Loucy (cell line): ENCODE measurements at regions not wholly inside any gene's neighbourhood (a gene's known extent, or its start where the extent isn't known, plus 50 kb on each side); places are given as distances from the start of the nearest gene placed in this dataset.
"Not testable (repeated sequence)": the region's sequence is repeated elsewhere in the genome, so short reads cannot be mapped to it uniquely, and the experiment has no call there.

Source experiments
- H2AFZ ChIP-seq: fragments of 200-600 bp; sonication (generic); 2 replicates; pipeline ENCODE4 v1.6.0; 2016; ENCODE audit warnings: antibody characterized with exemption, mild to moderate bottlenecking, low read length, moderate library complexity
- H3F3A ChIP-seq: fragments of 200-600 bp; 2 replicates; pipeline ENCODE4 v1.6.0; 2016; ENCODE audit warnings: antibody characterized with exemption, low read depth, mild to moderate bottlenecking
- H3K27me3 ChIP-seq: fragments of 200-600 bp; sonication (generic); 2 replicates; pipeline ENCODE4 v1.6.1; 2014; ENCODE audit warnings: low read length, mild to moderate bottlenecking; ENCODE audit not compliant: insufficient read depth, poor library complexity, severe bottlenecking
- H3K36me3 ChIP-seq: fragments of 200-600 bp; sonication (generic); 2 replicates; pipeline ENCODE4 v1.6.1; 2016; ENCODE audit warnings: low read length; ENCODE audit not compliant: insufficient read depth
- H3K4me1 ChIP-seq: fragments of 200-600 bp; sonication (generic); 2 replicates; pipeline ENCODE4 v1.5.1; 2014; ENCODE audit warnings: low read length, mild to moderate bottlenecking; ENCODE audit not compliant: insufficient read depth, poor library complexity, severe bottlenecking
- H3K4me2 ChIP-seq: fragments of 200-600 bp; sonication (generic); 2 replicates; pipeline ENCODE4 v1.6.0; 2014; ENCODE audit warnings: antibody characterized with exemption, low read length, low read depth, mild to moderate bottlenecking; ENCODE audit not compliant: poor library complexity, severe bottlenecking
- H3K4me3 ChIP-seq: fragments of 200-600 bp; sonication (generic); 2 replicates; pipeline ENCODE4 v1.5.1; 2014; ENCODE audit warnings: low read length, mild to moderate bottlenecking, mixed read lengths; ENCODE audit not compliant: poor library complexity, severe bottlenecking
- H3K79me2 ChIP-seq: fragments of 200-600 bp; sonication (generic); 2 replicates; pipeline ENCODE4 v1.6.1; 2014; ENCODE audit warnings: low read length; ENCODE audit not compliant: insufficient read depth
- H3K9ac ChIP-seq: fragments of 200-600 bp; sonication (generic); 2 replicates; pipeline ENCODE4 v1.6.0; 2014; ENCODE audit warnings: mild to moderate bottlenecking, low read depth, low read length, moderate library complexity; ENCODE audit not compliant: poor library complexity, severe bottlenecking
- H3K9me2 ChIP-seq: fragments of 200-600 bp; sonication (generic); replicated peaks from 2 replicates; pipeline ENCODE4 v1.6.1; 2016; ENCODE audit warnings: low read depth, low read length, mixed read lengths
- H3K9me3 ChIP-seq: fragments of 200-600 bp; sonication (generic); 2 replicates; pipeline ENCODE4 v1.6.1; 2014; ENCODE audit warnings: mild to moderate bottlenecking, antibody characterized with exemption, low read length, low read depth; ENCODE audit not compliant: insufficient read depth
- H4K20me1 ChIP-seq: fragments of 200-600 bp; sonication (generic); 2 replicates; pipeline ENCODE4 v1.6.0; 2014; ENCODE audit warnings: antibody characterized with exemption, low read length, mild to moderate bottlenecking; ENCODE audit not compliant: insufficient read depth, poor library complexity, severe bottlenecking
- EZH2phosphoT487 ChIP-seq: fragments of 200-600 bp; IDR thresholded peaks from 2 replicates; pipeline ENCODE4 v1.6.1; 2018; ENCODE audit warnings: antibody characterized with exemption, mild to moderate bottlenecking, moderate library complexity, borderline replicate concordance
- TF ChIP-seq, protein P1 (sequence below): fragments of 200-600 bp; sonication (generic); conservative IDR thresholded peaks from 2 replicates; pipeline ENCODE4 v1.5.1; 2014; ENCODE audit warnings: mild to moderate bottlenecking, antibody characterized with exemption, low read length

DNA sequence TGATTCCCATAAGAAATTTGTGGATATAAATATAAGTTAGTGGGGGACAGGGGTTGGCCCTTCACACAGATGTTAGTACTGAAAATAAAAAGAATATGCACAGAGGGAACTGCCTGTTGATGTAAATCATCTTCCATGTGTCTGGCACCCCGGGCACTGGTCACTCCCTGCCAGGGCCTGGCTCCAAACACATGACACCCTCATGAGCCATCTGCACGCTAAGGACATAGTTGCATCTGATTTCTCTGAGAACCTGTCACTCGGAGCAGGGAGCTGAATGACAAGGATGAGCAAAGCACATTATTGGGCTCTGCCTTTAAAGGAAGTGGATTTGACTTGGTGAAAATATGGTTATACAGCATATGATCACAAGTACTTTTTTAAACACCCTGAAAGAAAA, 66.2 kb upstream of the TSC22D2 start:
- Histone ChIP-seq H3K9ac (no peak overlapping the region), H3K4me1 (no peaks in the 10 kb centered on the region), H4K20me1 (no peaks in the 10 kb centered on the region), H3K4me3 (no peak overlapping the region), H3K27me3 (no peaks in the 10 kb centered on the region), H3K79me2 (no peaks in the 10 kb centered on the region), H3K9me2 (no peaks in the 10 kb centered on the region), H3K9me3 (no peaks in the 10 kb centered on the region), H3F3A (no peaks in the 10 kb centered on the region), H2AFZ (no peak overlapping the region), H3K36me3 (no peaks in the 10 kb centered on the region), H3K4me2 (no peak overlapping the region)
- TF ChIP-seq, protein P1, sequence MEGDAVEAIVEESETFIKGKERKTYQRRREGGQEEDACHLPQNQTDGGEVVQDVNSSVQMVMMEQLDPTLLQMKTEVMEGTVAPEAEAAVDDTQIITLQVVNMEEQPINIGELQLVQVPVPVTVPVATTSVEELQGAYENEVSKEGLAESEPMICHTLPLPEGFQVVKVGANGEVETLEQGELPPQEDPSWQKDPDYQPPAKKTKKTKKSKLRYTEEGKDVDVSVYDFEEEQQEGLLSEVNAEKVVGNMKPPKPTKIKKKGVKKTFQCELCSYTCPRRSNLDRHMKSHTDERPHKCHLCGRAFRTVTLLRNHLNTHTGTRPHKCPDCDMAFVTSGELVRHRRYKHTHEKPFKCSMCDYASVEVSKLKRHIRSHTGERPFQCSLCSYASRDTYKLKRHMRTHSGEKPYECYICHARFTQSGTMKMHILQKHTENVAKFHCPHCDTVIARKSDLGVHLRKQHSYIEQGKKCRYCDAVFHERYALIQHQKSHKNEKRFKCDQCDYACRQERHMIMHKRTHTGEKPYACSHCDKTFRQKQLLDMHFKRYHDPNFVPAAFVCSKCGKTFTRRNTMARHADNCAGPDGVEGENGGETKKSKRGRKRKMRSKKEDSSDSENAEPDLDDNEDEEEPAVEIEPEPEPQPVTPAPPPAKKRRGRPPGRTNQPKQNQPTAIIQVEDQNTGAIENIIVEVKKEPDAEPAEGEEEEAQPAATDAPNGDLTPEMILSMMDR: no peak
- TF ChIP-seq EZH2phosphoT487: no peak

DNA sequence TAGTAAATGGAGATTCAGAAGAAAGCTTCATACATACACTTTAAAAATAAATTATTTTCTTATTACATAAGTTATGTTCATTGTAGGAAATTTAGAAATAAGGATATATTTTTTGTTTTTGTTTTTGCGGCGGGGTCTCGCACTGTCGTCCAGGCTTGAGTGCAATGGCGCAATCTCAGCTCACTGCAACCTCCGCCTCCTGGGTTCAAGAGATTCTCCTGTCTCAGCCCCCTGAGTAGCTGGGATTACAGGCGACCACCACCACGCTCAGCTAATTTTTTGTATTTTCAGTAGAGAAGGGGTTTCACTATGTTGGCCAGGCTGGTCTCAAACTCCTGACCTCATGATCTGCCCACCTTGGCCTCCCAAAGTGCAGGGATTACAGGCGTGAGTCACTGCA, 71.7 kb upstream of the TSC22D2 start:
- not testable (repeated sequence) for H3K4me1 ChIP-seq, H3F3A ChIP-seq, H3K27me3 ChIP-seq, H3K36me3 ChIP-seq, H3K9me3 ChIP-seq, H3K79me2 ChIP-seq, H2AFZ ChIP-seq, H3K9ac ChIP-seq, H4K20me1 ChIP-seq, H3K4me2 ChIP-seq, H3K9me2 ChIP-seq, H3K4me3 ChIP-seq

DNA sequence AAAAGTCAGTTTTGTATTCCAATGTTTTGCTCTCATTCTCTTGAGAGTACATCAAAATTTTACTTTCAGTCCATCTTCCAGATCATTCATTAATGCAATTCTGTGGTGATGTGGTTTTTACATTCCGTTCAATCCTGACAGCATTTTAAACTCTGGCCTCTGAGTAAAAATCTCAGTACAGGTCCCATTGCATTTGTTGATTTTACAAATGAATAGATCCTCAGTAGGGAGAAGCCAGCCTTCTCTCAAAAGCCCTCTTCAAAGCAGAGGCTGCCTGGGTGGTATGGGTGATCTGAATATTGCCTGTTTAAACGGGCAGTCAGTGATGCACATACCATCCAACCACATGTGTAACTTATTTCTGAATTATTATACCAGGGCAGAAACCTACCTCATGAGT, 72.5 kb upstream of the TSC22D2 start:
- H3K79me2 ChIP-seq: no peaks in the 10 kb centered on the region
- H3K36me3 ChIP-seq: no peaks in the 10 kb centered on the region
- H3F3A ChIP-seq: no peaks in the 10 kb centered on the region
- no peak for TF ChIP-seq EZH2phosphoT487
- TF ChIP-seq, protein P1: no peak
- H2AFZ ChIP-seq: no peak overlapping the region
- no peaks in the 10 kb centered on the region for H3K9me3 ChIP-seq
- H3K4me2 ChIP-seq: no peak overlapping the region
- no peak overlapping the region for H3K9ac ChIP-seq
- no peak overlapping the region for H3K4me3 ChIP-seq
- H3K9me2 ChIP-seq: no peaks in the 10 kb centered on the region
- H4K20me1 ChIP-seq: no peaks in the 10 kb centered on the region
- H3K27me3 ChIP-seq: no peaks in the 10 kb centered on the region
- no peaks in the 10 kb centered on the region for H3K4me1 ChIP-seq

DNA sequence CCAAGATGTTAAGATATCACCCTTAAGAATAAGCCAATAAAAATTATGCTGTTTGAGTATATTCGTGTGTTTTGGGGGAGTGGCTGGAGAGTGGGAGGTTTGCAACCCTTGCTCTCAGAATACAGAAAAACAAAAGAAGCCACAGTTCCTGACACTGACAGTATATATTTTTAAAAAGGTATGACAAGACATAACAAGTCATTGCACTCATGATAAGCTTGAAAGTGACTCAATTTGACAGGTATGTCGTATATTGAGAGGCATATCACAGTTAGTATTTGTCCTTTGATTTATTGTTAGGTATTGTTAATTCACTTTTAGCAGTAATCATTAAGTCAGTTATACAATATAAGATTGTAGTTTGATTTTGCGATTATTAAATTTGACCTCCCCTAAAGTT, 73.1 kb upstream of the TSC22D2 start:
- Histone ChIP-seq H3F3A (no peaks in the 10 kb centered on the region), H3K27me3 (no peaks in the 10 kb centered on the region)

More for the DNA sequence above, 73.1 kb upstream of the TSC22D2 start:
- Histone ChIP-seq H3K4me3 (no peak overlapping the region), H4K20me1 (no peaks in the 10 kb centered on the region), H3K9ac (no peak overlapping the region), H3K36me3 (no peaks in the 10 kb centered on the region), H3K9me3 (no peaks in the 10 kb centered on the region), H3K79me2 (no peaks in the 10 kb centered on the region), H3K9me2 (no peaks in the 10 kb centered on the region), H2AFZ (no peak overlapping the region), H3K4me2 (no peak overlapping the region), H3K4me1 (no peaks in the 10 kb centered on the region)
- TF ChIP-seq, protein P1: no peak
- no peak for TF ChIP-seq EZH2phosphoT487
